ENCODE measurements at regions not wholly inside any gene's neighbourhood (a gene's known extent, or its start where the extent isn't known, plus 50 kb on each side); places are given as distances from the start of the nearest gene placed in this dataset.

- Mint-ChIP-seq H3K27ac (ENCODE audit: low read depth, unreplicated experiment) (no peak overlapping the region), H3K4me3 (ENCODE audit: unreplicated experiment) (no peak overlapping the region), H3K36me3 (ENCODE audit: insufficient read depth, unreplicated experiment) (no peaks in the 10 kb centered on the region), H3K27me3 (ENCODE audit: insufficient read depth, unreplicated experiment) (no peaks in the 10 kb centered on the region), H3K9me3 (ENCODE audit: unreplicated experiment) (peaks cover 9% of the 10 kb centered on the region), H3K4me1 (ENCODE audit: insufficient read depth, unreplicated experiment) (no peaks in the 10 kb centered on the region)
- TF ChIP-seq, protein P1, sequence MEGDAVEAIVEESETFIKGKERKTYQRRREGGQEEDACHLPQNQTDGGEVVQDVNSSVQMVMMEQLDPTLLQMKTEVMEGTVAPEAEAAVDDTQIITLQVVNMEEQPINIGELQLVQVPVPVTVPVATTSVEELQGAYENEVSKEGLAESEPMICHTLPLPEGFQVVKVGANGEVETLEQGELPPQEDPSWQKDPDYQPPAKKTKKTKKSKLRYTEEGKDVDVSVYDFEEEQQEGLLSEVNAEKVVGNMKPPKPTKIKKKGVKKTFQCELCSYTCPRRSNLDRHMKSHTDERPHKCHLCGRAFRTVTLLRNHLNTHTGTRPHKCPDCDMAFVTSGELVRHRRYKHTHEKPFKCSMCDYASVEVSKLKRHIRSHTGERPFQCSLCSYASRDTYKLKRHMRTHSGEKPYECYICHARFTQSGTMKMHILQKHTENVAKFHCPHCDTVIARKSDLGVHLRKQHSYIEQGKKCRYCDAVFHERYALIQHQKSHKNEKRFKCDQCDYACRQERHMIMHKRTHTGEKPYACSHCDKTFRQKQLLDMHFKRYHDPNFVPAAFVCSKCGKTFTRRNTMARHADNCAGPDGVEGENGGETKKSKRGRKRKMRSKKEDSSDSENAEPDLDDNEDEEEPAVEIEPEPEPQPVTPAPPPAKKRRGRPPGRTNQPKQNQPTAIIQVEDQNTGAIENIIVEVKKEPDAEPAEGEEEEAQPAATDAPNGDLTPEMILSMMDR (IDR thresholded peaks at IDR 0.05; ENCODE audit: unreplicated experiment): no peak
- ChIA-PET CTCF (interaction anchor here (0.8 kb wide), 1 partner anchor 209 kb away, joined by 4 read pairs; no protein-coding TSS in a partner anchor), POLR2A (no interaction called here)
- no TSS peak for BruUV-seq (replicated peaks)
- DNase-seq (ENCODE audit: unreplicated experiment): no peak
- intact Hi-C loops (cut with micrococcal nuclease): no loop called here
Measured at GRCh38 chr1:242710286-242710685, 185.8 kb upstream of the PLD5 start.

DNA sequence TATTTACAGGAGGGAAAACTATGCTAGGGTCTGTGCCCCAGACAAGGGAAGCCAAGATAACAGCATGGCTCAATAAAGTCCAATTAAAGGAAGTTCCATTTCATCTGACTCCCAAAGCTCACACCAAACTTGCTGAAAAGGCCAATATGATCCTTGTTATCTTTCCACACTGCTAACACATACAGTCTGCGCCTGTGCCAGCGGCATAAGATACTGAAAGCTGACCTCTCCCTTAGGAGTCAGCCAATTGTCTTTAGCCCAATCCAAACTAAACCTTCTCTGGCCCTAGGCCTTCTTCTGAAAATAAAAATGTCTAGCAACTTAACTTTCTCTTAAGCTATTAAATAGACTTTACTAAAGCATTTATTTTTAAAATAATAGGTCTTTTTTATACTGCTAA, 179.0 kb upstream of the PLD5 start:
- TF ChIP-seq, protein P1 (IDR thresholded peaks at IDR 0.05; ENCODE audit: unreplicated experiment): no peak
- ChIA-PET CTCF (no interaction called here), POLR2A (no interaction called here)
- intact Hi-C loops (cut with micrococcal nuclease): no loop called here
- Mint-ChIP-seq H3K4me1 (ENCODE audit: insufficient read depth, unreplicated experiment) (no peaks in the 10 kb centered on the region), H3K9me3 (ENCODE audit: unreplicated experiment) (no peaks in the 10 kb centered on the region), H3K4me3 (ENCODE audit: unreplicated experiment) (no peak overlapping the region), H3K27ac (ENCODE audit: low read depth, unreplicated experiment) (no peak overlapping the region), H3K36me3 (ENCODE audit: insufficient read depth, unreplicated experiment) (no peaks in the 10 kb centered on the region), H3K27me3 (ENCODE audit: insufficient read depth, unreplicated experiment) (no peaks in the 10 kb centered on the region)
- DNase-seq (ENCODE audit: unreplicated experiment): no peak
- BruUV-seq (replicated peaks): no TSS peak

- intact Hi-C loops (cut with micrococcal nuclease): no loop called here
- no peak overlapping the region for H3K4me3 Mint-ChIP-seq (ENCODE audit: unreplicated experiment)
- ChIA-PET CTCF (interaction anchor here (0.6 to 0.8 kb wide), 3 partner anchors 23 to 59 kb away, joined by 3 to 6 read pairs (median 3); no protein-coding TSS in a partner anchor), POLR2A (no interaction called here)
- H3K4me1 Mint-ChIP-seq (ENCODE audit: insufficient read depth, unreplicated experiment): peaks cover 4% of the 10 kb centered on the region
- H3K27ac Mint-ChIP-seq (ENCODE audit: low read depth, unreplicated experiment): no peak overlapping the region
- BruUV-seq (replicated peaks): no TSS peak
- H3K36me3 Mint-ChIP-seq (ENCODE audit: insufficient read depth, unreplicated experiment): no peaks in the 10 kb centered on the region
- no peaks in the 10 kb centered on the region for H3K27me3 Mint-ChIP-seq (ENCODE audit: insufficient read depth, unreplicated experiment)
- no peaks in the 10 kb centered on the region for H3K9me3 Mint-ChIP-seq (ENCODE audit: unreplicated experiment)
- TF ChIP-seq, protein P1 (IDR thresholded peaks at IDR 0.05; ENCODE audit: unreplicated experiment): no peak
- no peak for DNase-seq (ENCODE audit: unreplicated experiment)
Measured at GRCh38 chr1:242692988-242693387, 168.5 kb upstream of the PLD5 start.

- TF ChIP-seq, protein P1 (IDR thresholded peaks at IDR 0.05; ENCODE audit: unreplicated experiment): no peak
- Mint-ChIP-seq H3K27me3 (ENCODE audit: insufficient read depth, unreplicated experiment) (no peaks in the 10 kb centered on the region), H3K27ac (ENCODE audit: low read depth, unreplicated experiment) (no peak overlapping the region), H3K9me3 (ENCODE audit: unreplicated experiment) (no peaks in the 10 kb centered on the region), H3K36me3 (ENCODE audit: insufficient read depth, unreplicated experiment) (no peaks in the 10 kb centered on the region), H3K4me3 (ENCODE audit: unreplicated experiment) (no peak overlapping the region), H3K4me1 (ENCODE audit: insufficient read depth, unreplicated experiment) (peaks cover 4% of the 10 kb centered on the region)
- DNase-seq (ENCODE audit: unreplicated experiment): no peak
- POLR2A ChIA-PET: interaction anchor here (0.7 kb wide), 1 partner anchor 83 kb away, joined by 3 read pairs; no protein-coding TSS in a partner anchor
- CTCF ChIA-PET: interaction anchor here (0.5 to 1.1 kb wide), 6 partner anchors 10 to 878 kb away, joined by 3 to 6 read pairs (median 3); no protein-coding TSS in a partner anchor
- intact Hi-C loops (cut with micrococcal nuclease): no loop called here
- BruUV-seq (replicated peaks): no TSS peak
Measured at GRCh38 chr1:242691610-242691945, 167.1 kb upstream of the PLD5 start.

Measured in MCF 10A (cell line).